Dendritic cell treated with granulocyte-macrophage colony-stimulating factor and Interleukin-4, amounts not matched to agents 40 ng/mL and 50 ng/mL, for 4 days (primary cell): ENCODE measurements at regions not wholly inside any gene's neighbourhood (a gene's known extent, or its start where the extent isn't known, plus 50 kb on each side); places are given as distances from the start of the nearest gene placed in this dataset.

Source experiments
- H3K27ac Mint-ChIP-seq: one replicate; pipeline ENCODE4 v1.8.0; 2022; ENCODE audit warnings: mild to moderate bottlenecking, mixed read lengths
- H3K27me3 Mint-ChIP-seq: one replicate; pipeline ENCODE4 v1.8.0; 2022; ENCODE audit warnings: mild to moderate bottlenecking, mixed read lengths
- H3K36me3 Mint-ChIP-seq: one replicate; pipeline ENCODE4 v1.8.0; 2022; ENCODE audit warnings: low read depth, mixed read lengths
- H3K4me1 Mint-ChIP-seq: one replicate; pipeline ENCODE4 v1.8.0; 2022; ENCODE audit warnings: low read depth, mixed read lengths
- H3K4me3 Mint-ChIP-seq: one replicate; pipeline ENCODE4 v1.8.0; 2022; ENCODE audit warnings: mild to moderate bottlenecking, moderate library complexity, mixed read lengths
- H3K9me3 Mint-ChIP-seq: one replicate; pipeline ENCODE4 v1.8.0; 2022; ENCODE audit warnings: mixed read lengths
- intact Hi-C: fragments of 100-400 bp; cut with micrococcal nuclease; formaldehyde crosslinking; loops from one replicate; pipeline ENCODE4 v1.15.0; 2022

GRCh38 chr11:56898856-56899255, 89.9 kb upstream of the OR5AK2 start:
- Mint-ChIP-seq H3K4me3 (no peak overlapping the region), H3K9me3 (no peaks in the 10 kb centered on the region), H3K27me3 (no peaks in the 10 kb centered on the region), H3K27ac (no peak overlapping the region), H3K36me3 (no peaks in the 10 kb centered on the region), H3K4me1 (no peaks in the 10 kb centered on the region)
- intact Hi-C loops, result no loop called here

DNA sequence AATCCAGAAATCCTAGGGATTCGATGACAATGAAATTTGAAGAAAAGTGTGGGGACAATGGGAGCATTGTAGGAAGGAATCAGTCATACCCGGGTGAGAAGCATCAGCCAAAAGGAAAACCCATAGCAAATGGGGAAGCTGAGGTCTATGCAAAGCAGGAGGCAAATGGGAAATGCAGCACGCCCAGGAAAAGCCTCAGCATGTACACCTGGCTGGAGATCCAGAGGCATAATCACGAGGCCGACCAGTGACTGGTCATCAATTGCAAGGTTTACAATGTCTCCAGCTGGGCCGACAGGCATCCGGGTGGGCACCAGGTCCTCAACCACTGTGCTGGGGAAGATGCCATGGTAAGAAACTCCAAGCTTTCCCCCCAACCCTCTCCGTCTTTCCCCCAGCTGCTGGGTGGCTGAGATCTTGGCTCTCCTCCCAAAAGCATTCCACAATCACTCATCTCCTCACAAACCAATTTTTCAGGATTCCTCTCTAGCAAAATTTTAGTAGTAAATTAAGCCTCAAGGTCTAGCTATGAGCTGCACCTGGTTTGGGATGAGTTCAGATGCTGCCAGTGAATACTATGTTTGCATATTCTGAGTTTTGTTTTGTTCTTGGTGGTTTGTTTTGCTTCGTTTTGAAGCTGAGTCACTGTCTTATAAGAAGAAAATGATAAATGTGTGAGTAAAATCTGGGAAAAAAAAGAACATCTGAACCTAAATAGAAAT, 98.0 kb upstream of the OR5AK2 start:
- intact Hi-C loops, result no loop called here
- Mint-ChIP-seq H3K27me3 (no peaks in the 10 kb centered on the region), H3K36me3 (no peaks in the 10 kb centered on the region), H3K27ac (no peak overlapping the region), H3K4me1 (no peaks in the 10 kb centered on the region), H3K4me3 (no peak overlapping the region), H3K9me3 (no peaks in the 10 kb centered on the region)

GRCh38 chr11:56889986-56890385, 98.7 kb upstream of the OR5AK2 start:
- H3K9me3 Mint-ChIP-seq, result no peaks in the 10 kb centered on the region
- no peak overlapping the region for H3K4me3 Mint-ChIP-seq
- no peak overlapping the region for H3K27ac Mint-ChIP-seq
- H3K27me3 Mint-ChIP-seq, result no peaks in the 10 kb centered on the region
- intact Hi-C loops, result no loop called here
- H3K36me3 Mint-ChIP-seq, result no peaks in the 10 kb centered on the region
- H3K4me1 Mint-ChIP-seq, result no peaks in the 10 kb centered on the region

DNA sequence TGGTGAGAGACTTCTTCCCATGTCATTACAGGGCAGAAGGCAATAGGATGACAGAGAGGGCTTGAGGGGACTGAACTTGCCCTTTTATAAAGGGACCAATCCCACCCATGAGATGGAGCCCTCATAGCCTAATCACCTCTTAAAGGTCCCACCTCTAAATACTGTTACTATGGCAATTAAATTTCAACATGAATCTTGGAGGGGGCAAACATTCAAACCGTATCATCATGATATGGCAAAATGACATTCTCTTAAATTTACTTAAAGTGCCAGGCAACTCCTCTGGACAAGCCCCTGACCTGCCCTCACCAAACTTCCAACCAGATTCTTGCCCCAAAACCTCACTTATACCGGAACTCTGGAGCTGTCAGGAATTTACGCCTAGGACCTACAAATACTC, 100.8 kb upstream of the OR5AK2 start:
- Mint-ChIP-seq H3K27ac (no peak overlapping the region), H3K27me3 (no peaks in the 10 kb centered on the region), H3K4me3 (no peak overlapping the region), H3K36me3 (no peaks in the 10 kb centered on the region), H3K4me1 (no peaks in the 10 kb centered on the region), H3K9me3 (no peaks in the 10 kb centered on the region)
- intact Hi-C loops, result no loop called here

- no peak overlapping the region for H3K4me3 Mint-ChIP-seq
- H3K36me3 Mint-ChIP-seq, result no peaks in the 10 kb centered on the region
- intact Hi-C loops, result no loop called here
- no peaks in the 10 kb centered on the region for H3K27me3 Mint-ChIP-seq
- H3K9me3 Mint-ChIP-seq, result no peaks in the 10 kb centered on the region
- no peaks in the 10 kb centered on the region for H3K4me1 Mint-ChIP-seq
- H3K27ac Mint-ChIP-seq, result no peak overlapping the region
Measured at GRCh38 chr11:56886455-56886854, 102.3 kb upstream of the OR5AK2 start.

DNA sequence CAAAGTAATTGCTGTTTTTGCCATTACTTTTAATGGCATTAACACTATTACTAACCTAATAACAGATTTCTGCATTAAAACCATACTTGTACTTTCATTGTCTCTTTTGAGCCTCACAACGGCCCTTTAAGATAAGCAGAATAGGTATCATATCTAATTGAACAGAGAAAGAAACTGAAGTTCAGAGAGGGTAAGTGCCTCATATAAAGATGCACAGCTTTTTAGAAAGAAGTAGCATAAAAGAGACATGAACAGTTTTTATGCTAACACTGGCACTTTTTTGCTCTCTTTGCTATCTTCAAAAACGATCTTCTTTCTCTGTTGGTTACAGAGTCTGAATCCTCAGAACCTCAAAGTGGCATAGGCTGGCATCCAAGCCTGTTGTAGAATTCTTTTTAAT, 102.9 kb upstream of the OR5AK2 start:
- no peaks in the 10 kb centered on the region for H3K9me3 Mint-ChIP-seq
- no peaks in the 10 kb centered on the region for H3K36me3 Mint-ChIP-seq
- no peaks in the 10 kb centered on the region for H3K4me1 Mint-ChIP-seq
- H3K27me3 Mint-ChIP-seq, result no peaks in the 10 kb centered on the region
- intact Hi-C loops, result no loop called here
- no peak overlapping the region for H3K27ac Mint-ChIP-seq
- H3K4me3 Mint-ChIP-seq, result no peak overlapping the region

DNA sequence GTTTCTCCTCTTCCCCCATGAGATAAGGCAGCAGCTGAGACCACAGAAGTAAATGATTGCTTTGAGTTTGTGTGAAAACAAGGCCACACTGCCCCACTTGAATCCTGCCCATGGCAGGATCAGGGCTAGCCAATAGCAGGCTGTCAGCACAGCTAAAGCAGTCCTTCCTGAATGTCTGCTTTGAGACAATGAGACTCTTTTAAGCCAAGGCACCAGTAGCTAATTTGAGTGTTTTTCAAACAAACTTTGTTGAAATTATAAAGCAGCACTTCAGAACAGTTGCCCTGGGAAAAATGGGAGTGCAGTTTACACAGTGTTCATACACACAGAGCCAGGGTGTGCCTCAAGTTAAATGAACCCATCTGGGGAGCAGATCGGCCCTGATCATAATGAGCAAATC, 103.5 kb upstream of the OR5AK2 start:
- Mint-ChIP-seq H3K27me3 (no peaks in the 10 kb centered on the region), H3K4me3 (no peak overlapping the region), H3K36me3 (no peaks in the 10 kb centered on the region), H3K27ac (no peak overlapping the region), H3K9me3 (no peaks in the 10 kb centered on the region), H3K4me1 (no peaks in the 10 kb centered on the region)
- intact Hi-C loops, result no loop called here

- H3K36me3 Mint-ChIP-seq, result no peaks in the 10 kb centered on the region
Measured at GRCh38 chr11:56883371-56883987, 105.2 kb upstream of the OR5AK2 start.

GRCh38 chr11:56876621-56877275, 112.0 kb upstream of the OR5AK2 start:
- Mint-ChIP-seq H3K27ac (no peak overlapping the region), H3K27me3 (no peaks in the 10 kb centered on the region), H3K4me1 (no peaks in the 10 kb centered on the region)

More at GRCh38 chr11:56883371-56883987, 105.2 kb upstream of the OR5AK2 start:
- intact Hi-C loops, result no loop called here
- Mint-ChIP-seq H3K4me1 (no peaks in the 10 kb centered on the region), H3K4me3 (no peak overlapping the region), H3K9me3 (no peaks in the 10 kb centered on the region), H3K27me3 (no peaks in the 10 kb centered on the region), H3K27ac (no peak overlapping the region)

DNA sequence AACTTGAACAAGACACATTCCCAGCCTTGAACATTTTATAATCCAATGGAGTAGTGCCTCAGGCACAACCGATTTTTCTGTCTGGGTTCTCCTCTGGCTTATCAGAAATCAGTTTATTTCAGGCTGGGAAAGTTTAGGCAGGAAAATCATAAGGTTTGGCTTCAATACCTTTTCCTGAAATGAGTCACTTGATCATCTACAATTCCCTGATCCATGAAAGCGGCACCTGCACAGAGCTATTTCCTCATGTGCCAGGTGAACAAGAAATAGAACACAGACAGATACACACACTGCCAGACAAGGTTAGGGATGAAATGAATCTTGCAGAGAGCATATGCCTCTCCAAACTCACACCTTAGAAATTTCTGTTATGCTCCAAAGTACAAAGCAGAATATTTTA, 106.7 kb upstream of the OR9G4 start:
- Mint-ChIP-seq H3K9me3 (no peaks in the 10 kb centered on the region), H3K27me3 (no peaks in the 10 kb centered on the region), H3K4me1 (no peaks in the 10 kb centered on the region), H3K36me3 (no peaks in the 10 kb centered on the region), H3K27ac (no peak overlapping the region), H3K4me3 (no peak overlapping the region)
- intact Hi-C loops, result no loop called here

More at GRCh38 chr11:56876621-56877275, 112.0 kb upstream of the OR5AK2 start:
- Mint-ChIP-seq H3K4me3 (no peak overlapping the region), H3K36me3 (no peaks in the 10 kb centered on the region), H3K9me3 (no peaks in the 10 kb centered on the region)
- intact Hi-C loops, result no loop called here

DNA sequence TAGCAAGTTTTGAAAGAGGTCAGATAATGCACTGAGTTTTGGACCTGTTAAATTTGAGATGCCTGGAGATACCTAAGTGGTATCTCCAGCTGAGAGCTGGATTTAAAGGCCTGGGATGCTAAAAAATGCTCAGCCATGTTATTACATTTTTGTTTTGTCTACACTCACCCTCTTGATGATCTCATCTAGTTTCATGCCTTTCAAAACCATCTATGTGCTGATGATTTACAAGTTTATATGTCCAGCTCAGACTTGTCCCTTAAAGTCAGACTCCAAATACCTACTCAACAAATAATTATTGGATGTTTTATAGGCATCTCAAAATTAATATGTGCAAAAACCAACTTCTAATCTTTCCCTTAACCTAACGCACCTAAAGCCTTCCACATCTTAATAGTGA, 103.6 kb upstream of the OR9G4 start:
- intact Hi-C loops, result no loop called here
- no peak overlapping the region for H3K27ac Mint-ChIP-seq
- no peaks in the 10 kb centered on the region for H3K27me3 Mint-ChIP-seq
- H3K4me3 Mint-ChIP-seq, result no peak overlapping the region
- no peaks in the 10 kb centered on the region for H3K36me3 Mint-ChIP-seq
- no peaks in the 10 kb centered on the region for H3K9me3 Mint-ChIP-seq
- H3K4me1 Mint-ChIP-seq, result no peaks in the 10 kb centered on the region

GRCh38 chr11:56849852-56850251, 101.4 kb upstream of the OR9G4 start:
- Mint-ChIP-seq H3K4me1 (no peaks in the 10 kb centered on the region), H3K27me3 (no peaks in the 10 kb centered on the region), H3K4me3 (no peak overlapping the region), H3K36me3 (no peaks in the 10 kb centered on the region), H3K27ac (no peak overlapping the region), H3K9me3 (no peaks in the 10 kb centered on the region)
- intact Hi-C loops, result no loop called here

GRCh38 chr11:56849250-56849649, 100.8 kb upstream of the OR9G4 start:
- intact Hi-C loops, result no loop called here
- Mint-ChIP-seq H3K27me3 (no peaks in the 10 kb centered on the region), H3K9me3 (no peaks in the 10 kb centered on the region), H3K4me3 (no peak overlapping the region), H3K4me1 (no peaks in the 10 kb centered on the region), H3K36me3 (no peaks in the 10 kb centered on the region), H3K27ac (no peak overlapping the region)

GRCh38 chr11:56848141-56848809, 99.8 kb upstream of the OR9G4 start:
- intact Hi-C loops, result no loop called here
- H3K4me1 Mint-ChIP-seq, result no peaks in the 10 kb centered on the region
- H3K4me3 Mint-ChIP-seq, result no peak overlapping the region
- no peaks in the 10 kb centered on the region for H3K9me3 Mint-ChIP-seq
- no peaks in the 10 kb centered on the region for H3K36me3 Mint-ChIP-seq
- no peaks in the 10 kb centered on the region for H3K27me3 Mint-ChIP-seq
- no peak overlapping the region for H3K27ac Mint-ChIP-seq
